ENCODE measurements at regions not wholly inside any gene's neighbourhood (a gene's known extent, or its start where the extent isn't known, plus 50 kb on each side); places are given as distances from the start of the nearest gene placed in this dataset.

DNA sequence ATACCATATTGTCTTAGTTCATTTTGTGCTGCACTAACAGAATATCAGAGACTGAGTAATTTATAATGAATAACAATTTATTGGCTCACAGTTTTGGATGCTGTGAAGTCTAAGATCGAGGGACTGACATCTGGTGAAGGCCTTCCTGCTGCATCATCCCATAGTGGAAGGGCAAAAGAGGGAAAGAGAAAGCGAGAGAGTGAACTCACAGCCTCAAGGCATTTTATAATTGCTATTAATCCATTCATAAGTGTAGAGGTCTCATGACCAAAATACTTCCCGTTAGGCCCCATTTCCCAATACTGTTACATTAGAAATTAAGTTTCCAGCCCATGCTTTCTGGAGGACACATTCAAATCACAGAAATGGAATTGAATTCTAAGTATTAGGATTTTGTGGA lies 554.4 kb downstream of the TRAM1L1 start:
- Histone ChIP-seq H3K27ac (ENCODE audit: low read length) (no peak overlapping the region), H3K4me1 (ENCODE audit: control insufficient read depth, insufficient read depth, low read length) (no peaks in the 10 kb centered on the region), H3K27me3 (ENCODE audit: control insufficient read depth, insufficient read depth, low read length) (no peaks in the 10 kb centered on the region), H3K36me3 (ENCODE audit: control insufficient read depth, insufficient read depth, low read length) (no peaks in the 10 kb centered on the region), H3K9me3 (ENCODE audit: control insufficient read depth, insufficient read depth, low read depth, low read length) (no peaks in the 10 kb centered on the region), H3K4me3 (ENCODE audit: low read depth in 2 of 2, low read length in 2 of 2) (no peak overlapping the region)
- TF ChIP-seq, protein P1, sequence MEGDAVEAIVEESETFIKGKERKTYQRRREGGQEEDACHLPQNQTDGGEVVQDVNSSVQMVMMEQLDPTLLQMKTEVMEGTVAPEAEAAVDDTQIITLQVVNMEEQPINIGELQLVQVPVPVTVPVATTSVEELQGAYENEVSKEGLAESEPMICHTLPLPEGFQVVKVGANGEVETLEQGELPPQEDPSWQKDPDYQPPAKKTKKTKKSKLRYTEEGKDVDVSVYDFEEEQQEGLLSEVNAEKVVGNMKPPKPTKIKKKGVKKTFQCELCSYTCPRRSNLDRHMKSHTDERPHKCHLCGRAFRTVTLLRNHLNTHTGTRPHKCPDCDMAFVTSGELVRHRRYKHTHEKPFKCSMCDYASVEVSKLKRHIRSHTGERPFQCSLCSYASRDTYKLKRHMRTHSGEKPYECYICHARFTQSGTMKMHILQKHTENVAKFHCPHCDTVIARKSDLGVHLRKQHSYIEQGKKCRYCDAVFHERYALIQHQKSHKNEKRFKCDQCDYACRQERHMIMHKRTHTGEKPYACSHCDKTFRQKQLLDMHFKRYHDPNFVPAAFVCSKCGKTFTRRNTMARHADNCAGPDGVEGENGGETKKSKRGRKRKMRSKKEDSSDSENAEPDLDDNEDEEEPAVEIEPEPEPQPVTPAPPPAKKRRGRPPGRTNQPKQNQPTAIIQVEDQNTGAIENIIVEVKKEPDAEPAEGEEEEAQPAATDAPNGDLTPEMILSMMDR (IDR thresholded peaks at IDR 0.05): no peak
- TF ChIP-seq, protein P2, sequence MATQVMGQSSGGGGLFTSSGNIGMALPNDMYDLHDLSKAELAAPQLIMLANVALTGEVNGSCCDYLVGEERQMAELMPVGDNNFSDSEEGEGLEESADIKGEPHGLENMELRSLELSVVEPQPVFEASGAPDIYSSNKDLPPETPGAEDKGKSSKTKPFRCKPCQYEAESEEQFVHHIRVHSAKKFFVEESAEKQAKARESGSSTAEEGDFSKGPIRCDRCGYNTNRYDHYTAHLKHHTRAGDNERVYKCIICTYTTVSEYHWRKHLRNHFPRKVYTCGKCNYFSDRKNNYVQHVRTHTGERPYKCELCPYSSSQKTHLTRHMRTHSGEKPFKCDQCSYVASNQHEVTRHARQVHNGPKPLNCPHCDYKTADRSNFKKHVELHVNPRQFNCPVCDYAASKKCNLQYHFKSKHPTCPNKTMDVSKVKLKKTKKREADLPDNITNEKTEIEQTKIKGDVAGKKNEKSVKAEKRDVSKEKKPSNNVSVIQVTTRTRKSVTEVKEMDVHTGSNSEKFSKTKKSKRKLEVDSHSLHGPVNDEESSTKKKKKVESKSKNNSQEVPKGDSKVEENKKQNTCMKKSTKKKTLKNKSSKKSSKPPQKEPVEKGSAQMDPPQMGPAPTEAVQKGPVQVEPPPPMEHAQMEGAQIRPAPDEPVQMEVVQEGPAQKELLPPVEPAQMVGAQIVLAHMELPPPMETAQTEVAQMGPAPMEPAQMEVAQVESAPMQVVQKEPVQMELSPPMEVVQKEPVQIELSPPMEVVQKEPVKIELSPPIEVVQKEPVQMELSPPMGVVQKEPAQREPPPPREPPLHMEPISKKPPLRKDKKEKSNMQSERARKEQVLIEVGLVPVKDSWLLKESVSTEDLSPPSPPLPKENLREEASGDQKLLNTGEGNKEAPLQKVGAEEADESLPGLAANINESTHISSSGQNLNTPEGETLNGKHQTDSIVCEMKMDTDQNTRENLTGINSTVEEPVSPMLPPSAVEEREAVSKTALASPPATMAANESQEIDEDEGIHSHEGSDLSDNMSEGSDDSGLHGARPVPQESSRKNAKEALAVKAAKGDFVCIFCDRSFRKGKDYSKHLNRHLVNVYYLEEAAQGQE (IDR thresholded peaks at IDR 0.05; ENCODE audit: insufficient read depth in 1 of 2, low read depth in 2 of 2, low read length in 1 of 2): no peak
- TF ChIP-seq POLR2AphosphoS5 (IDR thresholded peaks at IDR 0.05; ENCODE audit: low read depth, low read length): no peak
- no peak for TF ChIP-seq TCF7L2 (IDR thresholded peaks at IDR 0.05; ENCODE audit: low read depth, low read length)
- TF ChIP-seq SIN3A (IDR thresholded peaks at IDR 0.05; ENCODE audit: borderline replicate concordance, insufficient read depth, low read depth, low read length): no peak
- BruUV-seq (replicated peaks): no TSS peak
- in situ Hi-C loops (cut with HindIII; ENCODE audit: low pct_unique_long_range_greater_than_20kb, low sequenced_read_pairs): no loop called here
- DNase-seq (ENCODE audit: low read depth, low spot score) (no peak), ATAC-seq (no peak)
- ChIA-PET POLR2A (no interaction called here), CTCF (no interaction called here)
- intact Hi-C loops (cut with micrococcal nuclease; ENCODE audit: unreplicated experiment): no loop called here

DNA sequence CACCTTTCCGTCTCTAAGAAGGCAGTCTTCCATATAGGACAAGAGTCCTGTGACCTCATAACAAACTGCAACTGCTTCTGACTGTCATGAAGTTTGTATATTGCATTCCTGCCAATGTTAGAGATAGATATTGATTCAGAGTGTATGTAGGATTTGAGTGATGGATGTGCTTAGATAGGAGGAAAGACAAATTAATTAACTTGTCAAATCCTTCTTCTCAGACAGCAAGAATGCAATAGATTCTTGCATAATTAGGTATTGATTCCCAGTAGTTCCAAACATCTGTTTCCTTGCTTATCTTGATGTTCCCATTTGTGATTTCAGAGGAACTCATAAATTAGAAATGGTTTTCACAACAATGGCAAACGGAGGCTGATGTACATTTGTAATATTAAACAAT lies 555.3 kb downstream of the TRAM1L1 start:
- CTCF ChIA-PET: no interaction called here
- Histone ChIP-seq H3K4me3 (ENCODE audit: low read depth in 2 of 2, low read length in 2 of 2) (no peak overlapping the region), H3K36me3 (ENCODE audit: control insufficient read depth, insufficient read depth, low read length) (no peaks in the 10 kb centered on the region), H3K4me1 (ENCODE audit: control insufficient read depth, insufficient read depth, low read length) (no peaks in the 10 kb centered on the region), H3K27ac (ENCODE audit: low read length) (no peak overlapping the region), H3K27me3 (ENCODE audit: control insufficient read depth, insufficient read depth, low read length) (no peaks in the 10 kb centered on the region), H3K9me3 (ENCODE audit: control insufficient read depth, insufficient read depth, low read depth, low read length) (no peaks in the 10 kb centered on the region)
- BruUV-seq (replicated peaks): no TSS peak
- POLR2A ChIA-PET: no interaction called here
- TF ChIP-seq, protein P2 (IDR thresholded peaks at IDR 0.05; ENCODE audit: insufficient read depth in 1 of 2, low read depth in 2 of 2, low read length in 1 of 2): no peak
- TF ChIP-seq TCF7L2 (IDR thresholded peaks at IDR 0.05; ENCODE audit: low read depth, low read length) (no peak), POLR2AphosphoS5 (IDR thresholded peaks at IDR 0.05; ENCODE audit: low read depth, low read length) (no peak), SIN3A (IDR thresholded peaks at IDR 0.05; ENCODE audit: borderline replicate concordance, insufficient read depth, low read depth, low read length) (no peak)
- TF ChIP-seq, protein P1 (IDR thresholded peaks at IDR 0.05): no peak
- no peak for DNase-seq (ENCODE audit: low read depth, low spot score)
- intact Hi-C loops (cut with micrococcal nuclease; ENCODE audit: unreplicated experiment) (no loop called here), in situ Hi-C loops (cut with HindIII; ENCODE audit: low pct_unique_long_range_greater_than_20kb, low sequenced_read_pairs) (no loop called here)
- no peak for ATAC-seq
